ENCODE measurements at regions not wholly inside any gene's neighbourhood (a gene's known extent, or its start where the extent isn't known, plus 50 kb on each side); places are given as distances from the start of the nearest gene placed in this dataset.
"Not testable (repeated sequence)": the region's sequence is repeated elsewhere in the genome, so short reads cannot be mapped to it uniquely, and the experiment has no call there.

DNA sequence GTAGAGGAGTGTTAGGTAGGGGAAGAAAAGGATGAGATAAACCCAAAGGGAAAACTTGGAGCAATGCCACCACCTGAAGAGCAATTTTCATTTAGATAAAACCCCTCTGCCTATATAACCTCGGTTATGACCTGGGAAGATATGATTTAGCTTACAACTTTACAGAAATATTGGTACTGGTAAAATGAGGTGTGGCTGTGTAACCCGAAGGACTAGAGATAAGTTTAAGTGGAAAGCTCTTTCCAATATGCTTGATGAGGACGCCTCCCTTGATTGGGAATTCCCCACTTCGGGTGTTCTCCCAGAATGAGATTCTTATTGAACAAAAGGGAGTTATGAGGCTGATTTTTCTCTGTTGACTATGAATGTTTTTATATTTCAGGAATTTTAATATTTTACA lies 109.5 kb upstream of the CDK6 start:
- no peaks in the 10 kb centered on the region for H3K36me3 ChIP-seq
- H3K4me3 ChIP-seq: no peak overlapping the region
- H3K4me1 ChIP-seq: peaks cover 0 to 13% (median 0%) of the 10 kb centered on the region in 3 donors
- H3K27me3 ChIP-seq: no peaks in the 10 kb centered on the region
- WGBS, 2 donors (ENCODE audit: low coverage in 1 of 2): 86 to 95% methylated on average over 4 of the region's 4 CpGs
- TF ChIP-seq POLR2AphosphoS5 (IDR thresholded peaks at IDR 0.05) (no peak), EP300 (IDR thresholded peaks at IDR 0.05) (no peak), POLR2A (IDR thresholded peaks at IDR 0.05) (no peak)
- TF ChIP-seq, protein P1, sequence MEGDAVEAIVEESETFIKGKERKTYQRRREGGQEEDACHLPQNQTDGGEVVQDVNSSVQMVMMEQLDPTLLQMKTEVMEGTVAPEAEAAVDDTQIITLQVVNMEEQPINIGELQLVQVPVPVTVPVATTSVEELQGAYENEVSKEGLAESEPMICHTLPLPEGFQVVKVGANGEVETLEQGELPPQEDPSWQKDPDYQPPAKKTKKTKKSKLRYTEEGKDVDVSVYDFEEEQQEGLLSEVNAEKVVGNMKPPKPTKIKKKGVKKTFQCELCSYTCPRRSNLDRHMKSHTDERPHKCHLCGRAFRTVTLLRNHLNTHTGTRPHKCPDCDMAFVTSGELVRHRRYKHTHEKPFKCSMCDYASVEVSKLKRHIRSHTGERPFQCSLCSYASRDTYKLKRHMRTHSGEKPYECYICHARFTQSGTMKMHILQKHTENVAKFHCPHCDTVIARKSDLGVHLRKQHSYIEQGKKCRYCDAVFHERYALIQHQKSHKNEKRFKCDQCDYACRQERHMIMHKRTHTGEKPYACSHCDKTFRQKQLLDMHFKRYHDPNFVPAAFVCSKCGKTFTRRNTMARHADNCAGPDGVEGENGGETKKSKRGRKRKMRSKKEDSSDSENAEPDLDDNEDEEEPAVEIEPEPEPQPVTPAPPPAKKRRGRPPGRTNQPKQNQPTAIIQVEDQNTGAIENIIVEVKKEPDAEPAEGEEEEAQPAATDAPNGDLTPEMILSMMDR (IDR thresholded peaks at IDR 0.05): no peak
- ATAC-seq: no peak
- H3K27ac ChIP-seq: no peak overlapping the region
- H3K9me3 ChIP-seq: no peaks in the 10 kb centered on the region

DNA sequence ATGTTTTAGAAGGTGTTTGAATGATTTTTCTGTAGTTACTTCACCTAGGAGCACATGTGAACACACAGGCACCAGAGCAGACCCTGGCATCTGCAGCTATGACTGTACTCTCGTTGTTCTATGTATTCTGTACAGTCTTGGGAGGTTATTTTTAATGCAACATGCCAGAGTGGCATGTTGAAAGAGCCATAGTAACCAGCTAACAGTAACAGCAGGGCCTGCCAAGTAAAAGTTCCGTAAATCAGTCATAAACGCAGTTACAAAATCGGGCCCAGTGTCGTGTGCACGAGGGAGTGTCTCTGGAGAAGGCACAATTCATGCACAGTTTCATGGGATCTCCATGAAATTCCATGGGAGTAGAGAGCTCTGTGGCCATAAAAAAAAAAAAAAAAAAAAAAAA lies 108.3 kb upstream of the CDK6 start:
- TF ChIP-seq POLR2AphosphoS5 (IDR thresholded peaks at IDR 0.05): peak; percentile 9
- TF ChIP-seq, protein P1 (IDR thresholded peaks at IDR 0.05): no peak

DNA sequence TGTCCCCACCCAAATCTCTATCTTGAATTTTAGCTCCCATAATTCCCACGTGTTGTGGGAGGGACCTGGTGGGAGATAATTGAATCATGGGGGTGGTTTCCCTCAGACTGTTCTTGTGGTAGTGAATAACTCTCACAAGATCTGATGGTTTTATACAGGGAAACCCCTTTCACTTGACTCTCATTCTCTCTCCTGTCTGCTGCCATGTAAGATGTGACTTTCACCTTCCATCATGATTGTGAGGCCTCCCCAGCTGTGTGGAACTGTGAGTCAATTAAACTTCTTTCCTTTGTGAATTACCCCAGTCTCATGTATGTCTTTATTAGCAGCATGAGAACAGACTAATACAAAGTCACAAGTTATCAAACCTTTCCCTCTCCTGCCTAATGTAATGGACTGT lies 106.3 kb upstream of the CDK6 start:
- not testable (repeated sequence) for H3K36me3 ChIP-seq, H3K9me3 ChIP-seq, H3K27me3 ChIP-seq, H3K27ac ChIP-seq, ATAC-seq, H3K4me3 ChIP-seq
- 54% methylated on average over 1 of the region's 1 CpG; no CpG with 5 or more reads in 1 of the 2 donors for WGBS, 2 donors (ENCODE audit: low coverage in 1 of 2)
- H3K4me1 ChIP-seq: peaks cover 0 to 13% (median 0%) of the 10 kb centered on the region in 3 donors

More for the DNA sequence above, 108.3 kb upstream of the CDK6 start:
- 43% methylated on average over 3 to 6 of the region's 6 CpGs for WGBS, 2 donors (ENCODE audit: low coverage in 1 of 2)
- H3K4me1 ChIP-seq: peaks cover 0 to 13% (median 0%) of the 10 kb centered on the region in 3 donors
- H3K4me3 ChIP-seq: no peak overlapping the region
- no peaks in the 10 kb centered on the region for H3K36me3 ChIP-seq
- peak; percentile 36 for ATAC-seq
- no peak overlapping the region for H3K27ac ChIP-seq
- peaks cover 0 to 9% (median 0%) of the 10 kb centered on the region in 3 donors for H3K9me3 ChIP-seq
- no peaks in the 10 kb centered on the region for H3K27me3 ChIP-seq

DNA sequence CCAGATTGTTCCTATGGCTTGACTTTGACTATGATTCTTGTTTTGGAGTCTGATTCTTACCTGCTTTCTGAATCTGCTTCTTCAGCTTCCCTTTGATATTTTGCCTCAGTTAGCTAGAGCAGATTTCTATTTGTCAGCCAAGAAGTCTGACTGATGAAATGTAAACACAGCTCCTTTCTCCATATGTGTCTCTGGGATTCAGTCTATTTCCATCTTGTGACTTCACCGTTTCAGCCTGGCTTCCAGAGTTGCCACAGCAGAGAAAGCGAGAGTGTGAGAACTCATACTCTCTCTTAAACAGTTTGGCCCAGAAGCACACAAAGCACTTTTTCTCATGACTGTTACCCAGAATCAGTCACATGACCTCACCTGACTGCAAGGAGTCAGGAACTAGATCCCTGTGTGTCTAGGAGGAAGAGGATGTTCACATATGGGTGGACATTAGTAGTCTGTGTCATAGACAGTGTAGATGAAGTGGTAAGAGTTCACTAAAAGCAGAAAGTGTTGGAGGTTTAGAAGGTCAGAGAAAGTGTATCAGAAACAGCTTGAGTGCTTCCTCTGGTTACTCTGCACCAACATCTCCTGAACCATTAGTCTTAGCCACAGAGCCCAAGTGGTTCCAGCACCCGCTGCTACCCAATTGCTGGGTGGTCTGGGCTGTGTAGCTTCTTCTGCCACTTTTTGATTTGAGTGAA lies 103.4 kb upstream of the CDK6 start:
- 56 to 78% methylated on average over 2 to 3 of the region's 3 CpGs for WGBS, 2 donors (ENCODE audit: low coverage in 1 of 2)

DNA sequence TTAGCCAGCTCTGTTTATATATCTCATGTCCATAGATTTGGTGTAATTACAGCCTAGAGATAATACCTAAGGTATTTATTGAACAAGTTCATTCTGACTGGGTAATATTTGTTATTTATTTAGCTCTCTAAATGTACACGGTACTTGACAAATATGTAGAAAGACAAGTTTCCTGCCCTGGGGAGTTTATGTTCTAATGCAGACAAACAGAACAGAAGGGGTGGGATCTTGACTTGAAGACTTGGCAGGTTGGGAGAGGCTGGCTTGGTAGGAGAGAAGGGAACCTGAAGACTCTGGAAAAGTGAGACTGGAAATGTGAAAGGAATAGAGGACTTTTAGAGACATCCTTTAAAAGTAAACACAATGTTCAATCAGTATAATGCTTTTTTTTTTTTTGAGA lies 97.7 kb upstream of the CDK6 start:
- H3K27me3 ChIP-seq: no peaks in the 10 kb centered on the region
- no peak for ATAC-seq
- H3K36me3 ChIP-seq: no peaks in the 10 kb centered on the region
- TF ChIP-seq, protein P1 (IDR thresholded peaks at IDR 0.05): no peak
- TF ChIP-seq POLR2AphosphoS5 (IDR thresholded peaks at IDR 0.05) (no peak), POLR2A (IDR thresholded peaks at IDR 0.05) (no peak), EP300 (IDR thresholded peaks at IDR 0.05) (no peak)
- H3K4me3 ChIP-seq: no peak overlapping the region
- peaks cover 0 to 18% (median 0%) of the 10 kb centered on the region in 3 donors for H3K9me3 ChIP-seq
- H3K27ac ChIP-seq: no peak overlapping the region
- no peaks in the 10 kb centered on the region for H3K4me1 ChIP-seq
- WGBS, 2 donors (ENCODE audit: low coverage in 1 of 2): 20% methylated on average over 1 of the region's 1 CpG; no CpG with 5 or more reads in 1 of the 2 donors

More for the DNA sequence above, 103.4 kb upstream of the CDK6 start:
- peaks cover 0 to 9% (median 0%) of the 10 kb centered on the region in 3 donors for H3K9me3 ChIP-seq
- H3K27ac ChIP-seq: no peak overlapping the region
- H3K4me3 ChIP-seq: no peak overlapping the region
- no peak for TF ChIP-seq EP300 (IDR thresholded peaks at IDR 0.05)
- no peak for TF ChIP-seq POLR2A (IDR thresholded peaks at IDR 0.05)
- TF ChIP-seq, protein P1 (IDR thresholded peaks at IDR 0.05): no peak
- no peak for TF ChIP-seq POLR2AphosphoS5 (IDR thresholded peaks at IDR 0.05)
- ATAC-seq: no peak
- no peaks in the 10 kb centered on the region for H3K27me3 ChIP-seq
- H3K4me1 ChIP-seq: peaks cover 0 to 7% (median 0%) of the 10 kb centered on the region in 3 donors
- no peaks in the 10 kb centered on the region for H3K36me3 ChIP-seq
